Ovary (tissue), 3 donors: ENCODE measurements at regions not wholly inside any gene's neighbourhood (a gene's known extent, or its start where the extent isn't known, plus 50 kb on each side); places are given as distances from the start of the nearest gene placed in this dataset.
"Not testable (repeated sequence)": the region's sequence is repeated elsewhere in the genome, so short reads cannot be mapped to it uniquely, and the experiment has no call there.

ENCODE experiments used
- CTCF ChIP-seq, 3 donors: fragments of 450-650 bp in 2 of 3; fragments of 200-600 bp in 1 of 3; IDR thresholded peaks; one replicate each; pipeline versions ENCODE4 v1.5.1 to v1.8.0; 2016 to 2022; ENCODE audit warnings: antibody characterized with exemption in 3 of 3, mild to moderate bottlenecking in 1 of 3
- EP300 ChIP-seq: sonication (generic); formaldehyde crosslinking; IDR thresholded peaks from one replicate; pipeline ENCODE4 v1.6.1; 2017; ENCODE audit warnings: antibody characterized with exemption
- POLR2A ChIP-seq: fragments of 450-650 bp; IDR thresholded peaks from one replicate; pipeline ENCODE4 v1.6.1; 2017; ENCODE audit warnings: antibody characterized with exemption, mild to moderate bottlenecking, moderate library complexity
- donor health status: DM: no; HTN: no; CAD: no.

- TF ChIP-seq CTCF (IDR thresholded peaks at IDR 0.05); POLR2A; EP300: not testable (repeated sequence)
Measured at GRCh38 chr19:31484858-31485410, 135.7 kb upstream of the TSHZ3 start.
